Heart right ventricle (tissue), 16 donors: ENCODE measurements at regions not wholly inside any gene's neighbourhood (a gene's known extent, or its start where the extent isn't known, plus 50 kb on each side); places are given as distances from the start of the nearest gene placed in this dataset.

Experiments used
- ATAC-seq, 8 donors: fragments of 200-7000 bp; cut with Tn5 transposase; one replicate each; pipeline ENCODE4 v1.9.1; 2020; ENCODE audit warnings: mild to moderate bottlenecking in 8 of 8, moderate library complexity in 8 of 8, moderate number of reproducible peaks in 1 of 8
- DNase-seq, 2 donors: peaks; one replicate each; pipeline ENCODE4 v3.0.0-alpha.2; 2020
- H3K27ac ChIP-seq, 10 donors: fragments of 200-600 bp; sonication (generic) in 2 of 10; one replicate each; pipeline versions ENCODE4 v1.5.0 to v1.8.0; 2020 to 2022; ENCODE audit warnings: mild to moderate bottlenecking in 3 of 10
- H3K27me3 ChIP-seq, 7 donors: fragments of 200-600 bp; one replicate each; pipeline ENCODE4 v1.8.0; 2021 to 2022; ENCODE audit warnings: mild to moderate bottlenecking in 2 of 7
- H3K36me3 ChIP-seq, 9 donors: fragments of 200-600 bp; sonication (generic) in 1 of 9; one replicate each; pipeline versions ENCODE4 v1.5.0 to v1.8.0; 2020 to 2022; ENCODE audit warnings: mild to moderate bottlenecking in 2 of 9
- H3K4me1 ChIP-seq, 9 donors: fragments of 200-600 bp; sonication (generic) in 1 of 9; one replicate each; pipeline versions ENCODE4 v1.5.0 to v1.8.0; 2020 to 2022; ENCODE audit warnings: mild to moderate bottlenecking in 4 of 9
- H3K4me3 ChIP-seq, 10 donors: fragments of 200-600 bp; sonication (generic) in 2 of 10; one replicate each; pipeline versions ENCODE4 v1.5.0 to v1.8.0; 2020 to 2022; ENCODE audit warnings: mild to moderate bottlenecking in 7 of 10, moderate library complexity in 2 of 10
- H3K9me3 ChIP-seq, 11 donors: fragments of 200-600 bp in 10 of 11; sonication (generic) in 2 of 11; one replicate each; pipeline versions ENCODE4 v1.5.0 to v1.8.0; 2013 to 2022; ENCODE audit warnings: mild to moderate bottlenecking in 2 of 11, control low read depth in 1 of 11, moderate library complexity in 1 of 11
- CTCF ChIP-seq, 9 donors: fragments of 200-600 bp; sonication (generic) in 2 of 9; IDR thresholded peaks; one replicate each; pipeline versions ENCODE4 v1.5.0 to v1.8.0; 2021 to 2022; ENCODE audit warnings: antibody characterized with exemption in 9 of 9, mild to moderate bottlenecking in 5 of 9, moderate library complexity in 1 of 9
- WGBS, 2 donors: extraction: QIAGEN DNeasy Blood & Tissue Kit; methylation state at CpG; one replicate each; pipeline ENCODE4 v1.1.7; 2013; ENCODE audit warnings: inconsistent platforms in 1 of 2; 5-methylcytosine and 5-hydroxymethylcytosine counted together
- intact Hi-C, 10 donors: fragments of 100-400 bp; cut with DNase I; formaldehyde crosslinking; loops; one replicate each; pipeline versions ENCODE4 v1.11.1 to v1.14.2; 2022
- donor health status: Arrhythmogenic right ventricular cardiomyopathy.
- donor health status: ischemic (EF 13 %, LVEDD 7.1; RV severe dilation, severe dysfunction).
- donor health status: healthy with polysubstance abuse.
- donor health status: DM: no; HTN: yes; CAD: no.
- donor health status: DM: no; HTN: no; CAD: no.
- donor health status: ischemic (EF 25% LVEDD 6.9; RV normal size, moderate dysfunction).
- donor health status: ischemic (EF 25% LVEDD 5.7; RV mildly dilated, moderate dysfunction).
- donor health status: healthy.
- donor health status: DM: yes; HTN: yes; CAD: no.
- donor health status: Ischemic cardiomyopathy.
- donor health status: ischemic (EF 35%, LVEDD 5.7; RV mildly dilated, moderate dysfunction).
- donor health status: nonischemic (EF 11% LVEDD 7.7; RV severe dilation, severe dysfunction).
- donor health status: DM: yes; HTN: yes; CAD: no.
- donor health status: PGD.
- donor health status: ischemic (EF 29% LVEDD 5.4; RV normal size, mild dysfunction).
- donor health status: nonischemic (EF 23%, LVEDD 6.1; RV moderate dilation, normal function).

- intact Hi-C loops = no loop called here
- H3K4me3 ChIP-seq = no peak overlapping the region
- no peak for TF ChIP-seq CTCF (IDR thresholded peaks at IDR 0.05)
- no peaks in the 10 kb centered on the region for H3K36me3 ChIP-seq
- no peaks in the 10 kb centered on the region for H3K4me1 ChIP-seq
- H3K9me3 ChIP-seq = no peaks in the 10 kb centered on the region
- peaks cover 0 to 45% (median 13%) of the 10 kb centered on the region in 7 donors for H3K27me3 ChIP-seq
- H3K27ac ChIP-seq = no peak overlapping the region
- ATAC-seq (no peak), DNase-seq (no peak)
- 75 to 76% methylated on average over 1 of the region's 1 CpG for WGBS, 2 donors
Measured at GRCh38 chr10:8297959-8298358, 243.5 kb downstream of the GATA3 start.

GRCh38 chr10:8298896-8299570 lies 244.5 kb downstream of the GATA3 start:
- DNase-seq (no peak), ATAC-seq (no peak)
- intact Hi-C loops = no loop called here
- TF ChIP-seq CTCF (IDR thresholded peaks at IDR 0.05) = no peak
- Histone ChIP-seq H3K4me3 (no peak overlapping the region), H3K27me3 (peaks cover 0 to 45% (median 15%) of the 10 kb centered on the region in 7 donors), H3K4me1 (no peaks in the 10 kb centered on the region), H3K36me3 (no peaks in the 10 kb centered on the region), H3K27ac (no peak overlapping the region), H3K9me3 (no peaks in the 10 kb centered on the region)
- 50 to 57% methylated on average over 16 of the region's 16 CpGs for WGBS, 2 donors

GRCh38 chr10:8300925-8301324 lies 246.4 kb downstream of the GATA3 start:
- DNase-seq = no peak
- Histone ChIP-seq H3K9me3 (no peaks in the 10 kb centered on the region), H3K36me3 (no peaks in the 10 kb centered on the region), H3K27me3 (peaks cover 0 to 43% (median 15%) of the 10 kb centered on the region in 7 donors), H3K4me3 (no peak overlapping the region), H3K4me1 (no peaks in the 10 kb centered on the region), H3K27ac (no peak overlapping the region)
- no peak for TF ChIP-seq CTCF (IDR thresholded peaks at IDR 0.05)
- 66 to 74% methylated on average over 5 of the region's 5 CpGs for WGBS, 2 donors
- intact Hi-C loops = no loop called here
- no peak for ATAC-seq

GRCh38 chr10:8301333-8301732 lies 246.8 kb downstream of the GATA3 start:
- ATAC-seq (no peak), DNase-seq (no peak)
- no peaks in the 10 kb centered on the region for H3K36me3 ChIP-seq
- no peak for TF ChIP-seq CTCF (IDR thresholded peaks at IDR 0.05)
- no peaks in the 10 kb centered on the region for H3K4me1 ChIP-seq
- H3K27me3 ChIP-seq = peaks cover 0 to 39% (median 15%) of the 10 kb centered on the region in 7 donors
- intact Hi-C loops = no loop called here
- no peak overlapping the region for H3K27ac ChIP-seq
- H3K4me3 ChIP-seq = no peak overlapping the region
- H3K9me3 ChIP-seq = no peaks in the 10 kb centered on the region
- WGBS, 2 donors = 85% methylated on average over 2 of the region's 2 CpGs
